T-helper 1 cell treated with Interleukin-12 subunit alpha and Interleukin-12 subunit beta and Interleukin-4 antibody, amounts not matched to agents 30 μg/mL and 1 μg/mL, for 36 hours (primary cell): ENCODE measurements at regions not wholly inside any gene's neighbourhood (a gene's known extent, or its start where the extent isn't known, plus 50 kb on each side); places are given as distances from the start of the nearest gene placed in this dataset.

ENCODE experiments used
- H3K27ac Mint-ChIP-seq: one replicate; pipeline ENCODE4 v1.8.0; 2021; ENCODE audit warnings: mild to moderate bottlenecking, mixed read lengths
- H3K27me3 Mint-ChIP-seq: one replicate; pipeline ENCODE4 v1.8.0; 2021; ENCODE audit warnings: low read depth, mixed read lengths
- H3K36me3 Mint-ChIP-seq: one replicate; pipeline ENCODE4 v1.8.0; 2021; ENCODE audit warnings: low read depth, mixed read lengths
- H3K4me1 Mint-ChIP-seq: one replicate; pipeline ENCODE4 v1.8.0; 2021; ENCODE audit warnings: low read depth, mixed read lengths
- H3K4me3 Mint-ChIP-seq: one replicate; pipeline ENCODE4 v1.8.0; 2021; ENCODE audit warnings: mild to moderate bottlenecking, moderate library complexity, mixed read lengths
- H3K9me3 Mint-ChIP-seq: one replicate; pipeline ENCODE4 v1.8.0; 2021; ENCODE audit warnings: mixed read lengths

DNA sequence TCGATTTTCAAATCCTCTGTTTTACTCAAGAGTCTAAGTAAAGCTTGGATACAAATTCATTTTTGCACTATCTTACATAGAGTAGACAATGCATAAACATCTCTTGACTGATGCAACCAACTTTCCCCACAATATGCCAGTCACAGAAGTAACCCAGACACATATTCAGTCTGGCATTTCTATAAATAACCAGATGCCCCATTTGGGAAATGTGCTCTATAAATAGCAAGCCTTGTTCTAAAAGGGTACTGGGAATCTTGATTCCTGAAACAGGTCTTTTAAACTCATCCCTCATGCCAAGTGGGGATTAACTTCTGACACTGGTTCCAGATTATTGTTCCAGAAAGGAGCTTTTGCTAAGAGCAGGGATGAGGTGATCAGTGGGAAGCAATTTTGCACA lies 411.7 kb downstream of the EPM2A start:
- no peak overlapping the region for H3K4me3 Mint-ChIP-seq
- H3K4me1 Mint-ChIP-seq: no peaks in the 10 kb centered on the region
- no peaks in the 10 kb centered on the region for H3K27me3 Mint-ChIP-seq
- no peak overlapping the region for H3K27ac Mint-ChIP-seq
- no peaks in the 10 kb centered on the region for H3K36me3 Mint-ChIP-seq
- H3K9me3 Mint-ChIP-seq: no peaks in the 10 kb centered on the region

DNA sequence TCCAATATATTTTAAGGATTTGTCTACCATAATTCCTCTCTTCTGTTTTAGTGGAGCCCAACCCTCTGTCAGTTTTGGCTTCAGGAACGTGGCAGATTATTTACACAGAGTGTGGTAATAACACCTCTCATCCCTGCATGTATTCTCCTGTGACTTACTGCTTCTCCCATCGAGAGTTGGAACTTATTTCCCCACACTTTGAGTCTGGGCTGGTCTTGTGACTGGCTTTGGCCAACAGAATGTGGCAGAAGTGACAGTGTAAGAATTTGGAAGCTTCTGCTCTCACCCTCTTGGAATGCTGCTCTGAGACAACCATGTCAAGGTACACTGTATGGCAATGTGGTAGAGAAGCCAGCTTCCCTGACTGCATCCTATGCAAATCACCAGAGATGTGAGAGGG lies 407.7 kb downstream of the EPM2A start:
- H3K4me3 Mint-ChIP-seq: no peak overlapping the region
- H3K27me3 Mint-ChIP-seq: no peaks in the 10 kb centered on the region

DNA sequence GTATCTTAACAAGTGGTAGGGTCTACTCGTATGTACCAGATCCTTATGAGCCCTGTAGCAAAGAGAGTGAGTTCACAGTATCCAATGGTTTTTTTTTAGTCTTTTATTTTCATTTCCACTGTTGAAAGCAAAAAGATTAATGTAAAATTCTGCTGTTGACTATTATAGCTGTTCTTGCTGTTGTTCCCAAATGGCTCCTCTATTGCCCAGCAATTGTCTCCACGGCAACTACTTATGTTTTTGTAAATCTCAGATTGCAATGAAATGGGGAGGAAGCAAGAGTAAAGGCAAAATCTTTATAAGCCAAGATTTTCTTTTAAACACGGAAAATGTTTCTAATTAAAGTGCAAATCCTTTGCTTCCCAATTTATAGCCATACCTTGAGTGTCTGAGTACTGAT lies 406.1 kb downstream of the EPM2A start:
- Mint-ChIP-seq H3K27me3 (no peaks in the 10 kb centered on the region), H3K9me3 (no peaks in the 10 kb centered on the region), H3K4me1 (no peaks in the 10 kb centered on the region), H3K4me3 (no peak overlapping the region), H3K36me3 (no peaks in the 10 kb centered on the region), H3K27ac (no peak overlapping the region)

More for the DNA sequence above, 407.7 kb downstream of the EPM2A start:
- Mint-ChIP-seq H3K9me3 (no peaks in the 10 kb centered on the region), H3K36me3 (no peaks in the 10 kb centered on the region), H3K4me1 (no peaks in the 10 kb centered on the region), H3K27ac (no peak overlapping the region)

DNA sequence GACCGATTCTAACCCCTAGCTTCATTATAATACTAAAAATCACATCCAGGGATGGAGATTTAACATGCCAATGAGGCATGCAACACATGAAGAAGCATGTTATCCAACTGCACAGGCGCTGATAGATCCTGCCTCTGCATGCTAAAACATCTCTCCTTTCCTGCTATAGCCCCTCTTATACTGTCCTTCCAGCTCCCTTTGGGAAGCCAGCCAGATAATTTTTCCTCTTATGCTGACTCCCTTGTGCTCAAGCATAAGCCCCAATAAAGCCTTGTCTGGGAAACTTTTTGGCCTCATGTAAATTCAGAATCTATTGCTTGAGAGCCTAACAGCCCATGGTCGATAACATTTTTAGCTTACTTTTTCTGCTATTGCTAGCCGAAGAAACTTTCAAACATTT lies 404.3 kb downstream of the EPM2A start:
- Mint-ChIP-seq H3K27me3 (no peaks in the 10 kb centered on the region), H3K36me3 (no peaks in the 10 kb centered on the region), H3K27ac (no peak overlapping the region), H3K4me3 (no peak overlapping the region), H3K4me1 (no peaks in the 10 kb centered on the region), H3K9me3 (no peaks in the 10 kb centered on the region)

DNA sequence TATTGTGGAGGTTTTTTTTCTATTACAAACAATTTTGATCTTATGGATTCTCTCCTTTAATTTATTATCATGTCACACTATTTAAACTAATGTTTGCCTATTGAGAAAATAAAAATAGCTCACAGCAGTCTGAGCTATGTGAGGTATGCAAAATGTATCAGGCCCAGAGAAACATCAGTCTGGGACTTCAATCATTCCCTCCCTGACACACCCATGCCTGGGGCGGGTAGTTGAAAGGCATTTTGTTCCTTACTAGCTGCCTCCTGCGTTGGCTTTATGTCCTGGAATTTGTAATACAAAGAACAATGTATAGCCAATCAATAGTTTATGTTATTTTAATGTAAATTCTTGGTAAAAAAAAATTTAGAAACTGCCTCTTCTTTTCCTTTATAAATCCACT lies 403.3 kb downstream of the EPM2A start:
- no peaks in the 10 kb centered on the region for H3K27me3 Mint-ChIP-seq
- no peak overlapping the region for H3K4me3 Mint-ChIP-seq
- H3K36me3 Mint-ChIP-seq: no peaks in the 10 kb centered on the region
- no peaks in the 10 kb centered on the region for H3K4me1 Mint-ChIP-seq
- no peaks in the 10 kb centered on the region for H3K9me3 Mint-ChIP-seq
- H3K27ac Mint-ChIP-seq: no peak overlapping the region

DNA sequence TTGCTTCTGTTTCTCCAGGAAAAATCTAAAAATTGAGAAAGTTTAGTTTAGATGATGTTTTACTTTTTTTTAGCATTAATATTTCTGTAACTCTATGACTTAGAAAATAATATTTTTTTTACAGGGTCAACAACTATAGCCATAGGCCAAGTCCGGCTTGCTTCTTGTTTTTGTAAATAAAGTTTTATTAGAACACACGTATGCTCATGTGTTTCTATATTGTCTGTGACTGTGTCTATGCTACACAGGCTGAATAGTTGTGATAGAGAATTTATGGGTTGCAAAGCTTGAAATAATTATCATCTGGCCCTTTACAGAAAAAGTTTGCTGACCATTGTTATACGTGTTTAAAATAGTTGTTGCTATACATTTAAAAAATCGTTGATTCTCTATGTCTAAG lies 399.2 kb downstream of the EPM2A start:
- Mint-ChIP-seq H3K9me3 (no peaks in the 10 kb centered on the region), H3K36me3 (no peaks in the 10 kb centered on the region), H3K27ac (no peak overlapping the region), H3K27me3 (no peaks in the 10 kb centered on the region), H3K4me1 (no peaks in the 10 kb centered on the region), H3K4me3 (no peak overlapping the region)

DNA sequence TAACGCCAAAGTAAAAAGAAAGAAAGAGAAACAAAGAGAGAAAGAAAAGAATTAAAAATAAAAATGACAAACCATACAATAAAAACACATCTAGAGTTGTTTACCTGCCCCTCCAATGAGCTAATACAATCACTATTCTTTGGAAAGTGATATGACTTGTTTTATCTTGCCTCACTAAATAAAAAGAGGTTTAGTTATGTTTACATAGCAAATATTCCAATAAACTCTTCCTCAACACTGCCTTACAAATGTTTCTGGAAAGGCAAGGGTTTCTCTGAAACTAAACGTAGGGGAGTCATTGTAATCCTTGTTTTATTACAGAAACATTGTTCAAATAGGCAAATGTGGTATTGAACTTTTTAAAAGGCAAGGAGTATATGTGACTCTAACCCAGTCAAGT lies 396.2 kb downstream of the EPM2A start:
- Mint-ChIP-seq H3K4me1 (no peaks in the 10 kb centered on the region), H3K27me3 (no peaks in the 10 kb centered on the region), H3K9me3 (no peaks in the 10 kb centered on the region), H3K27ac (no peak overlapping the region), H3K4me3 (no peak overlapping the region), H3K36me3 (no peaks in the 10 kb centered on the region)

DNA sequence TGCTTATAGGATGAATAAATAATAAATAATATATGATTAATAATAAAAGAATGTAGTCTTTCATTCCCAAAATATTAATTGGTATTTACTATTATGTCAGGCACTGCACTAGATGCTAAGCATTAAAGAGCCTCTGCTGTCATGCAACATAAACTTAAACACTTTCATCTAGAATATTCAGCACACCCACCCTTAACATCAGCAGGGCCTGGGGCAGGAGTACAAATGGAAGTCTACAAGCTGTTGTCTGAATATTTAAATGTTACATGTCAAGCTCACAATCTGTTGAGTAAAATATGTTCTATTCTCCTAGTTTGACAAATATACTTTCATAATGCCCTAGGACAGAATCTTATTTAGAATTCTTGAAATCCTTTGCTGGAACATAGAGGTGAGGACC lies 395.1 kb downstream of the EPM2A start:
- no peaks in the 10 kb centered on the region for H3K36me3 Mint-ChIP-seq

DNA sequence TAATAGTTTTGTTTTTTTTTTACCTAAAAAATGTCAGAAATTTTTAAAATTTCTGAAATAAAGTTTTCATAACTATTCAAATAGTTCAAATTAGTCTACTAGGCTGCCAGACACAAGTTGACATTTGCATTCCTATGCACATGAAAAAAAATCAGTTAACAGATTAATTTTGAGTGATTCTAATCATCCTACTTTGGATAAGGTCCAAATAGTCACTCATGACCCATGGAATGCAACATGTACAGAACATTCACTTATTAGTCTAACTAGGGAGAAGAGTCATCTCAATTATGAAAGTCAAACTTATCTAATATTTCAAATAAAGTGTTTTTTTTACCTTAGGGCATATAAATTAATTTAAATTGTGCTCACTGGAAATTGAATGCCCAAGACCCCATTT lies 390.2 kb downstream of the EPM2A start:
- no peaks in the 10 kb centered on the region for H3K27me3 Mint-ChIP-seq
- H3K9me3 Mint-ChIP-seq: no peaks in the 10 kb centered on the region
- no peaks in the 10 kb centered on the region for H3K4me1 Mint-ChIP-seq
- H3K27ac Mint-ChIP-seq: no peak overlapping the region
- no peaks in the 10 kb centered on the region for H3K36me3 Mint-ChIP-seq
- no peak overlapping the region for H3K4me3 Mint-ChIP-seq

More for the DNA sequence above, 395.1 kb downstream of the EPM2A start:
- H3K27me3 Mint-ChIP-seq: no peaks in the 10 kb centered on the region
- no peaks in the 10 kb centered on the region for H3K4me1 Mint-ChIP-seq
- H3K27ac Mint-ChIP-seq: no peak overlapping the region
- H3K9me3 Mint-ChIP-seq: no peaks in the 10 kb centered on the region
- no peak overlapping the region for H3K4me3 Mint-ChIP-seq

DNA sequence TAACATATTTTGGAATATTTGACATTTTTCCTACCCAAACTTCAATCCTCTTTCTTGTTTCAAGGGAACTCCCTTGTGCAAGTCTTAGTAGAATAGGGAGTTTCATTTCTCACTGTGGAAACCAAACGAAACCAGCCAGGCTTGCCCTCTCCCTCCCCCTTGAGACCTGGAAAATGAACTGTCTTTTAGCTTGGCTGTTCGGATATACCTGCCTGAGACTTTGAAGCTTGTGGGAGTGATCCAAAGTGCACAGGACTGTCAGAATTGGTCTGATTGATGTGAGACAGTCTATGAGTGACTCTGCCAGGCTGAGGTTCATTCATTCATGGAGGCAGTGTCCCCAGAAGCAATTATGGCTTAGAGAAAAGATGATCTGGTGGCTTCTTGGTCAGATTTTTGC lies 388.1 kb downstream of the EPM2A start:
- Mint-ChIP-seq H3K27me3 (no peaks in the 10 kb centered on the region), H3K9me3 (no peaks in the 10 kb centered on the region), H3K36me3 (no peaks in the 10 kb centered on the region)

DNA sequence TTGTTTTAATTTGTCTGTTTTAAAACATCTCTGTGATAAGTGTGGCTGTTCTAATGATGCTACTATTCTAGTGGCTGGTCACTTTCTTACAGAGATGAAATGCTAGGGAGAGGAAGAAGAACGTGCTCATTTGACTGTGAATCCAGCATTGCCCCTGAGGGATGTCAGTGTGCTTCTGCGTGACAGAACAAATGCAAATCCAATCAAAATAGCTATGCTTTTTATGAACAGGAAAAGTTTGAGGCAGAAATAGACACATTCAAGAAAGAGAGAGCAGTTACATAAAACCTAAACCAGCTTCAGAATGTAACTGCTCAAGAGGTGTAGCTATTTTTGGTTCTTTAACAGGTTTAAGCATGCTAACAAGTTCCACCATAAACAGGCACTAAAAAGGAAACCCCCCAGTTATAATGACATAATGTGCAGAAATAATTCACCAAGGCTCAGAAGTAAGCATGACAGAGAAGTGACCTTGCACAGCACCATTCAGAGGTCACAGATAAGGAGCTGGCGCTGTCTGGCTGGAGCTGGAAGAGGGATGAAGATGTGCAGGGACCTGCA lies 385.3 kb downstream of the EPM2A start:
- H3K4me3 Mint-ChIP-seq: no peak overlapping the region
- H3K27me3 Mint-ChIP-seq: no peaks in the 10 kb centered on the region
- H3K27ac Mint-ChIP-seq: no peak overlapping the region
- H3K9me3 Mint-ChIP-seq: no peaks in the 10 kb centered on the region
- H3K4me1 Mint-ChIP-seq: no peaks in the 10 kb centered on the region
- H3K36me3 Mint-ChIP-seq: no peaks in the 10 kb centered on the region

More for the DNA sequence above, 388.1 kb downstream of the EPM2A start:
- Mint-ChIP-seq H3K4me3 (no peak overlapping the region), H3K27ac (no peak overlapping the region), H3K4me1 (no peaks in the 10 kb centered on the region)

DNA sequence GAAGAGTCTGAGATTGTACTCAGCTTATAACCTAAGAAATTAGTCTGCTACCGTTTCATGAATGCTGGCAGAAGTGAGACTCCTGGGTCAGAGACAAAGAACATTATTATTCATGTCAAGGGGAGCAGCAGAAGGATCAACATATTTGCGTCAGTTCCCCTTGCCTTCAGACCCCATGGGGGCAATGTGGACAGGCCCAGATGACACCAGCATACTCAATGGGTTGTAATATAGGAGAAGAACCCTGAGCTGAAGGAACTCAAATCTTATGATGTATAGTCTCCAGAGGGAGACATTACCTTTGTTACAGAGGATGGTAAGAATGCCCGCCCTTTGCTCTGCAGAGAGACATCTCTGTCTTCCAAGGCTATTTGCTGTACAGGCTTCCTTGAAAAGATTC lies 384.4 kb downstream of the EPM2A start:
- no peak overlapping the region for H3K4me3 Mint-ChIP-seq
- H3K36me3 Mint-ChIP-seq: no peaks in the 10 kb centered on the region
- H3K9me3 Mint-ChIP-seq: no peaks in the 10 kb centered on the region
- no peak overlapping the region for H3K27ac Mint-ChIP-seq
- H3K4me1 Mint-ChIP-seq: no peaks in the 10 kb centered on the region
- no peaks in the 10 kb centered on the region for H3K27me3 Mint-ChIP-seq

DNA sequence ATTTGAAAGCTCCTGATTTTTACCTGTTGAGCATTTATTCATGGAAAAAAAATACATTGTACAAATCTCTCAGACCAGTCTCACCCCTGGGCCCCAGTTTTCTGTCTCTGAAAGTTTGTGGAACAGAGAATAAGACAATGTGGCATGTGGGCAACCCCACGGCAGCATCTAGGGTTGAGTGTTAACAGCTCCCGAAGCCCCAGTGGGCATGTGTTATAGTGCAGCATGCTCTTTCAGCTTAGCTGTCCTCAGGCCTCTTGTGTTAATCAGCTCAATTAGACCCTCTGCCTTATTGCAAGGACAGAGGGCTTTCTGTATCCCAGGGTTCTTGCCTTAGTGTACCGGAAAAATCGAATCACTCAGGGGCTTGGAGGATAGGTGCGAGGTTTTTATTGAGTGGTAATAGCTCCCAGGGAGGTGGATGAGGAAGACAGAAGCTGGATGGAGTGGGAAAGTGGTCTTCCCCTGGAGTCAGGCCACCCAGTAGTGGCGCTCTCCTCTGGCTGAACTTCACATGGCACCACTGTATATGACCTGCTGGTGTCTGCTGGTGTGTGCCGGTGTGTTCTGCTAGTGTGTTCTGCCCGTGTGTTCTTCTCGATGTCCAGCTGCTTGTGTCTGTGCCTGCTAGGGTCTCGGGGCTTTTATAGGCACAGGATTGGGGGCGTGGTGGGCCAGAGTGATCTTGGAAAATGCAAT lies 382.8 kb downstream of the EPM2A start:
- no peak overlapping the region for H3K27ac Mint-ChIP-seq
- no peaks in the 10 kb centered on the region for H3K4me1 Mint-ChIP-seq
- no peaks in the 10 kb centered on the region for H3K36me3 Mint-ChIP-seq
- H3K27me3 Mint-ChIP-seq: no peaks in the 10 kb centered on the region
- H3K9me3 Mint-ChIP-seq: no peaks in the 10 kb centered on the region
- H3K4me3 Mint-ChIP-seq: no peak overlapping the region

DNA sequence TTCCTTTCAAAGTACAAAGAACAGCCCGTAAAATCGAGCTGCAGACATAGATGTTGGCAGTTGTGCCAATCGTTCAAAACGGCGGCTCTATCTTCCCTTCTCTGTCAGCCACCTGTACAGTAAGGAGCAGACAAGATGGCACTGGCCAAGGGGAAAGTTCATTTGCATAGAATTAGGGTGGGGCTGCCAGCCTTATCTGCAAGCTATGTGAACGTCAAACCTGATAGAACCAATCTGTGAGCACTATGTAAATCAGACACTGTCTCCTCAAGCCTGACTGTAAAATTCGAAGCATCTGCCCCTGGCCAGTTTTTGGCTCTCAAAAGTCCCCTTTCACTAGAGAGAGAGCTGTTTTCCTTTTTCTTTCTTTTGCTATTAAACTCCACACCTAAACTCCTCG lies 374.5 kb downstream of the EPM2A start:
- Mint-ChIP-seq H3K9me3 (no peaks in the 10 kb centered on the region), H3K4me1 (no peaks in the 10 kb centered on the region), H3K27ac (no peak overlapping the region), H3K4me3 (no peak overlapping the region), H3K27me3 (no peaks in the 10 kb centered on the region), H3K36me3 (no peaks in the 10 kb centered on the region)

DNA sequence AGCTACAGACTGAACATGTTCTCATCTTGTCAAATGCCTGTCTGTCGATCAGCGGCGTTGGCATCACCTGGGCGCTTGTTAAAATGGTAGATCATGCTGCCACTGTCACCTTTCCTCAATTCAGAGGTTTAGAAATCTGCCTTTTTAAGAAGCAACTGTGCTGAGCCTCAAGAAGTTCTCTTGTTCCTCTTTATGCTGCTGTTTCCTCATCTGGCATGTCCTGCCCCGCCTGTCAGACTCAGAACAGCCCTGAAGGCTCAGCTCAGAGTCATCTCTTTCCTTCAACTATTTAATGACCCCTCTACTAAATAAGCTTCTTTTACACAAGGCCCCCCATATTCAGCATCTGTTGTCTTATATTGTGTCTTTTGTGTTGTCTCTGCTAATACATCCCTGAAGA lies 368.2 kb downstream of the EPM2A start:
- H3K27ac Mint-ChIP-seq: no peak overlapping the region
- H3K4me1 Mint-ChIP-seq: no peaks in the 10 kb centered on the region
- no peaks in the 10 kb centered on the region for H3K36me3 Mint-ChIP-seq
- no peaks in the 10 kb centered on the region for H3K9me3 Mint-ChIP-seq
- H3K4me3 Mint-ChIP-seq: no peak overlapping the region
- no peaks in the 10 kb centered on the region for H3K27me3 Mint-ChIP-seq

DNA sequence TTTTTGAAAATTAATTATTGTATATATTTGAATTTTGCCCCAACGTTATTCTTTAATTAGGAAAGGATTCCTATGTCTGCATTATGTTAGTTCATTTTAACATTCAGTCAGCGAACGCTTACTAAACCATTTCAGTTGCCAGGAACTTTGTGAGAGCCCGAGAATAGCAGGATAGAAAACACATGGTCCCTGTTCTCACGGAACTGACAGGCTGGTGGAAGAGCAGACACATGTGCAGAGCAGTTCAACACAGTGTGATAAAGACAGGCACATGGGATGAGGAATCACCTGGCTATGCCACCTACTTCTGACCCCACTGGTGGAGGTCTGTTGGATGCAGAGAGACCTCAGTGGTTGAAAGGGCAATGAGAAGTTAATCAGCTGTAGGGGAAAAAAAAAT lies 367.2 kb downstream of the EPM2A start:
- Mint-ChIP-seq H3K4me3 (no peak overlapping the region), H3K4me1 (peaks cover 6% of the 10 kb centered on the region), H3K36me3 (no peaks in the 10 kb centered on the region), H3K27me3 (no peaks in the 10 kb centered on the region), H3K27ac (no peak overlapping the region), H3K9me3 (no peaks in the 10 kb centered on the region)
